ENCODE measurements at regions not wholly inside any gene's neighbourhood (a gene's known extent, or its start where the extent isn't known, plus 50 kb on each side); places are given as distances from the start of the nearest gene placed in this dataset.
"Not testable (repeated sequence)": the region's sequence is repeated elsewhere in the genome, so short reads cannot be mapped to it uniquely, and the experiment has no call there.

DNA sequence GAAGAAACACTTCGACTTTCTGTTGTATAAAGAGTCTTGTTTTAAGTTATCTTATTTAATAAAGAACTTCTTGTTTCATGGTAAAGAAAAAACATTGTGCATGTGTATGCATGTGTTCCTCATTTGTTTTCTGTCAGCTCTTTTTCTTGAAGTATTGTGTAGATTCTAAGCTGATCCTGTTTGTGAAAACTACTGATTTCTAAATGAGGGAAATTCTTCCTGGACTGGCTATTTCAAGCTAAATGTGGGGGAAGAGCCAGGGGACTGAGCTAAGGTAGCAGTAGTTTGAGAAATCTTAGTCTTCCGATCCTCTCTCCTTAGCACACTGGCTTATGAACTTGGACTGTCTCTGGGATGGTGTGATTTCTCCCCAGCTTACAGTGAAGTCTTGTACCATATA lies 56.4 kb upstream of the RBMS1 start:
- DNase-seq = no peak

DNA sequence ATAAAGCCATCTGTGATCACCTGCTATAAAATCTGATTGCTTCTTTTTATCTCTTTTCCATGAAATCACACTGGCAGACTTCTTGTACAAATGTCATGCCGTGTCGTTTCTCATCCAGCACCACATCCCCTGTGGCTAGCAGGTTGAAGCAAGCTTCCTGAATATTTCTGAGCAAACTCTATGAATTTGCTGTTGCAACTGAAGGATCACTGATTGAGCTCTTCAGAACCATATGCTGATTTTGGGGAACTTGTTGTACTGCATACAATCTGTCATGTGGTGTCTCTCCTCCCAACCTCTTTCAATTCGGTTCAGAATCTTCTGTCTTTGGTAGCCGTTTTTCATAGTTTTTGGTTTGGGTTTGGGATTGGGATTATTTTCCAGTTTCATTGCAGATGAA lies 57.7 kb upstream of the RBMS1 start:
- DNase-seq = no peak

DNA sequence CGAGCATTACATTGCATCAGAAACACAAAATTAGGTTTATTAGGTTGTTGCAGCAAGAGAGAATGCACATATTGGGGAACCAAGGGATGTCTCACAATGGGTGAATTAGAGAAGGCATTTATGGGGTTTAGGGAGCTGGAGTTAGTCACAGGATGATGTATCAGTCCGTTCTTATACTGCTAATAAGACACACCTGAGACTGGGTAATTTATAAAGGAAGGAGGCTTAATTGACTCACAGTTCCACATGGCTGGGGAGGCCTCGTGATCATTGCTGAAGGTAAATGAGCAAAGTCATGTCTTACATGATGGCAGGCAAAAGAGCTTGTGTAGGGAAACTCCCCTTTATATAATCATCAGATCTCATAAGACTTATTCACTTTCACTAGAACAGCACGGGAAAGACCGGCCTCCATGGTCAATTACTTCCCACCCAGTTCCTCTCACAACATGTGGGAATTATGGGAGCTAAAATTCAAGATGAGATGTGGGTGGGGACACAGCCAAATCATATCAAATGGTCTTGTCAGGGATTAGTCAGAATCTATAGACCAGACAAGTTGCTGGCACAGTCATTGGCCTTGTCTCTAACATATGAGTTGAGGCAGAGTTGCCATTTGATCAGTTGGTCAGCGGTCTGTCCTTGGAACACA lies 61.9 kb upstream of the RBMS1 start:
- no peak for DNase-seq

DNA sequence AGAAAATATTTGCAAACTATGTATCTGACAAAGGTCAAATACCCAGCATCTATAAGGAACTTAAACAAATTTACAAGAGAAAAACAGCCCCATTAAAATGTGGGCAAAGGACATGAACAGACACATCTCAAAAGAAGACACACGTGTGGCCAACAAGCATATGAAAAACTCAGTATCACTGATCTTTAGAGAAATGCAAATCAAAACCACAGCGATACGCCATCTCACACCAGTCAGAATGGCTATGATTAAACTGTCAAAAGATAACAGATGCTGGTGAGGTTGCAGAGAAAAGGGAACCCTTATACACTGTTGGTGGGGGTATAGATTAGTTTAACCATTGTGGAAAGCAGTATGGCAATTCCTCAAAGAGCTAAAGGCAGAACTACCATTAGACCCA lies 64.3 kb upstream of the RBMS1 start:
- DNase-seq = no peak

DNA sequence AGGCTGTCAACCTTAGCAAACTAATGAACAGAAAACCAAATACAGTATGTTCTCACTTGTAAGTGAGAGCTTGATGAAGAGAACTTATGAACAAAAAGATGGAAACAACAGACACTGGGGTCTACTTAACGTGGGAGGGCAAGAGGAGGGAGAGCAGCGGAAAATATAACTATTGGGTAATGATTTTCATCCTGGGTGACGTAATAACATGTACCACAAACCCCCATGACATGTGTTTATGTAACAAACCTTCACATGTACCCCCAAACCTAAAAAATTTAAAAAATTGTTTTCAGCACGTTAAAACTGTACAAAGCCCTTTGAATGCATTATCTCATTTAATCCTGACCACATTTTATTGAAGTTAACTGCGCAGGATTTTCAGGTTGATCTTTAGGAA lies 64.9 kb upstream of the RBMS1 start:
- no peak for DNase-seq

DNA sequence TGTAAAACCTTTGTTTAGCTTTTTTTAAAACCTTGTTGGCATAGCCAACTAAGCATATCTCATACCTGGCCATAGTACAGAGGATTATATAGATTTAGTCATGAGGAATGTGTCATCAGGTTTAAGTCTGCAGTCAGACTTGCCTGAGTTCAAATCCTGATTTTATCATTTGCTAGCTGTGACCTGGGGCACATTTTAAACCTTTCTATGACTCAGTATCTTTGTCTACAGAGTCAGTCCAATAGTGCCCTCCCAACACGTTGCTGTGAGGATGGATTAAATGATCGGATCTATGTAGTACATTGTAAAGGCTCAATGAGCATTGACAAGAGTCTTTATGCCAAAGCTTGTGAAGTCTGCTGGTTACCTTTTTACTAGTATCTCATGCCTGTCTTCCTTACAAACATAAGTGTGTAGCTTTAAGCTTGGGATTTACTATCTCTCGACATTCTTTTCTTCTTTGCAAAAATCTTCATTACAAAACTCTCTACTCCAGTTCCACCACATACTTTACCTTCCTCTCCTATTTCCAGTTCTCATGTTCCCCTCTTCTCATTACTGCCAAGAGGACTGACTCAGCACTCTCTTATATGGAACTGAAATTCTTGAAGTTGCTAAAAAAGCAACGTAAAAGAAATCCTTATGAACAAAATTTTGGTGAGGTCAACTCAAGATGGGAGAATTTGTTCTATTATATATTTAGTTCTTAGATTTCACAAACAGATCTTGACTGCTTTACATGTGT lies 68.1 kb upstream of the RBMS1 start:
- DNase-seq = no peak

DNA sequence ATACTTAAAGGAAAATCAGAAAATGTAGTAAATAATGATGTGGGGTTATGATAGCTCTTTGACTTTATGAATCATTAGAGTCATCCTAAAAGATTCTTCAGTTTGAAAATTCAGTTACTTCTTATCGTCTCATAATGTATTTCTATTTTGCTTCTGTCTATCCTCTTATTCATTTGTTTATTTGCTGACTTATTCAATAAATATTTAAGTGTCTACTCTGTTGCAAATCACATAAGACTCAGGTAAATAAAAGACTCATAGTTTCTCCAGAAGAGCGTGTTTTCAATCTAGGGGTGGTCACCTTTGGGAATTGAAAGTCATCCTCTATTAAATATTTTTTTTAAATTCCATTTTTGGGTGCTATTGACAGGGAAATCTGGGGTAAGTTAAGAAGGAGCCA lies 69.1 kb upstream of the RBMS1 start:
- DNase-seq = no peak

DNA sequence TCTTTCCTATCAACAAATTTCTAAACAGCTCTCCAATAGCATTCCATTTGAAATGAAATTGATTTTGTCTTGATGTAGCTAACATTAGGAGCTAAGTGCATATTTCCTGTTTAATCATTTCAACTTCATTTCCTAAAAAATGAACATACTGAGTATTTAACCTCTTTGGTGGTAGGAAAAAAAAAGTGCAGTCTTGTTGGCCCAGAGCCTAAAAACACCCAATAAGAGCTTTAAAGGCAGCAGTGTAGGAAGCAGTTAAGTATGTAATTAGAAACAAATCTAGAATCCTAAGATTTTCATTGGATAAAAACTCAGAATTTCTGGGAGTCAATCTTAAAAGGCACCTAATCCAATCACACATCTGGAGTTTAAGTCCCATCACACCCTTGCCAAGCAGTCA lies 71.0 kb upstream of the RBMS1 start:
- DNase-seq = no peak

DNA sequence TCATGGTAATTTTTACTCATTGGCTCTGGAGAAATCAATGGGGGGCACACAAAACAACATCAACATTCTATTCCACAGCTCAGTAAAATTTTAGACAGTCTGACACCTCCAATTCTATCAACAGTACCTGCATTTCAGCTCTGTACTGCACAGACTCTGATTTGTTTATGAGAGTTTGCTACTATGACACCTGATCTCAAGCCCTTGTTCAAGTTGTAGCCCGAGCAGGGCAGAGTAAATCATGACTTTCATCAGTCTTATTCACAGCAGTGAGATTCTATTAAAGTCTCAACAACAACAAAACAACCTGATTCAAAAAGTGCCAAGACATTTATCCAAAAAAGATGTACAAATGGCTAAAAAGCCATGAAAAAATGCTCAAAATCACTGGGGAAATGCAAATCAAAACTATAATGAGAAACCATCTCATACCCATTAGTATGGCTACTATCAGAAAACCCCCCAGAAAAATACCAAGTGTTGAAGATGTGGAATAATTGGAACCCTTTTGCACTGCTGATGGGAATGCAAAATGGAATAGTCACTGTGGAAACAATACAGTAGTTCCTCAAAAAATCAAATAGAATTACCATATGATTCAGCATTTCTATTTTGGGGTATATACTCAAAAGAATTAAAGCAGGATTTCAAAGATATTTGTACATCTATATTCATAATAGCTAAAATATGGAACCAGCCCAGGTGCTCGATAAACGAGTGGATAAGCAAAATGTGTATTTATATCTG lies 71.7 kb upstream of the RBMS1 start:
- DNase-seq = no peak

DNA sequence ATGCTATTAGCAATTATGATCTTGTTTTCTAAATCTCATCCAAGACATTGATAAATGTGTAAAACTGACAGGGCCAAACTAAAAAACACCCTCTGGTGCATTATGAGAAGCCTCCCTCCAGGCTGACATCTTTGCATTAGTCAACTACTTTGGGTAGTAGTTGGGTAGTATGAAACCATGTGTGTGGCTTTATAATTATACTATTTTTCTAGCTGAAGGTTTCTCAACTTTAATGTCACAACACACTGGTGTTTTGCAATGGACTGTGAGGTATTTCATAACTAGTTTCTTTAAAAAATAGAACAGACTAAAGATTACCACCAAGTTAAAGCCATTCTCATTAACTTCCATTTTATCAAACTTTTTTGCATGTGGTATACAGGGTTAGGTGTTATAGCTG lies 73.1 kb upstream of the RBMS1 start:
- no peak for DNase-seq

DNA sequence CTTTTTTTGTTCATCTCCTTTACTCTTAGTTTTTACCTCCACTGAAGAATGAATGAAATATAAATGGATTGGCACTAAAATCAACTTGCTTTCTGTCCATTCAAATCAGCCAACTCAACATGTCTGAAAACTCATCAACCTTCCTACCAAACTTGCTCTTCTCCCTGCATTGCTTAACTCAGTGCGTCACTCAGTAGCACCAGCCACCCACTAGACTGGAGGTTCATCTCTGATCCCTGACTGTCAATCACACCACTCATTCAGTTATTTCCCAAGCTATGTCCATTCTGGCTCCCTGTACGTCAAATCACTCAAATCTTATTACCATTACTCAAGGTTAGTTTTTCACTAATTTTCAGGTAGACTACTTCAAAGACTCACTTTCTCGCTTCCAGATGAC lies 75.2 kb upstream of the RBMS1 start:
- DNase-seq = no peak

DNA sequence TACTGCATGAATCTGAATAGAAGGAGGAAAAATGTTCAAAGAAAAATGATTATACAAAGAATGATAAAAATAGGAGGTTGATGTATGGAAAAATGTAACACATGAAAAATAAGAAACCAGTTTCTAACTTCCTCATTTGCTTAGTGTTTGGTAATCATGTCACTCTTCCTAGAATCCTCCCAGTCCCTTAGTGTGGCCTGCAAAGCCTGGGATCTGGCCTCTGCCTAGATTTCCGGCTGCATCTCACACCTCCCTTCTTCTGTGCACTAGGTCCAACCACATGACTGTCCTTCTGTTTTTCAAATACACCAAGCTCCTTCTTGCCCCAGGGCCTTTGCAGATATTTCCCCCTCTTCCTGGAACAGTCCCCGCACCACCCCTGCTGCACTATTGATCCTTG lies 76.8 kb upstream of the RBMS1 start:
- no peak for DNase-seq

DNA sequence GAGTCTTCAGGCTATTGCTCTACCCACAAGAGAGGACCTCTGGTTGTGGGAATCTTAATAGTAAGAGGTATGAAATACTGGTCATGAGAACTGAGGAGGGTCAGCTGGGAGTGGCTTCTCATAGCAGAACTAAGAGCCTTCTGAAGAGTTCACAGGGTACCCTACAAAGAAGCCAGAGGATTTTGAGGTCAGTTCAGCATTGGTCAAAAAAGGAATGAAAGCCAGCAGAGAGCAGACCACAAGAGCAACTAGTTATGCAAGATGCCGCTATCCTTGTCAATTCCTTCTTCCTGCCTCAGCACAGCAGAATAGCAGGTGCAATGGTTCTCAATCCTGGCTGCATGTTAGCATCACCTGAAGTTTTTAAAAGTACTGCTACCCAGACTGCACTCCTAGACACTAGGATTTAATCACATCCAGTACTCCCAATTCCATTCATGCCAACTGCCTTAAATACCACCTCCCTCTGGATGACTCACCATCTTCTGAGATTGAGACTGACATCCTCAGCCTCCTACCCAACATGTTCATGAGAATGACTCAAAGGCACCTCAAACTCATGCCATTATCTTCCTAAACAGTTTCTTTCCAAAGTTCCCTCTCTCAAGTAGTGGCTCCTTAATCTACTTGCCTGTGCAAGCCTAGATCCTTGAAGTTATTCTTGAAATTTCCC lies 81.0 kb upstream of the RBMS1 start:
- no peak for DNase-seq

DNA sequence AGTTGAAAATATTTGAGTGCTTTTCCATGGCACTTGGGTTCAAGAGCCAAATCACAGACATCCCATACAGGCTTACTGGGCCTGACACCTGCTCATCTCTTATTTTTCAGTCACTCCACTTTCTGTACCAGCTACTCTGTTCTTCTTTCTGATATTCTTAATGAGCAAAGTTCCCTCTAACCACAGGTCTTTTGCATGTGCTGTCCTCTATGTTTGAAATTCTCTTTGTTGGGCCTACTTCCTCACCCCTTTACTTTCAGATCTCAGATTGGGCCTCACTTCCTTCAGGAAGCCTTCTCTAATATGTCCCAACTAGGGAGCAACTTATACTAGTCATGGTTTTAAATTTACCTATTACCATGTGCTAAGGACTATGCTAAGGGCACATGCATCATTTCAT lies 81.8 kb upstream of the RBMS1 start:
- DNase-seq = no peak

DNA sequence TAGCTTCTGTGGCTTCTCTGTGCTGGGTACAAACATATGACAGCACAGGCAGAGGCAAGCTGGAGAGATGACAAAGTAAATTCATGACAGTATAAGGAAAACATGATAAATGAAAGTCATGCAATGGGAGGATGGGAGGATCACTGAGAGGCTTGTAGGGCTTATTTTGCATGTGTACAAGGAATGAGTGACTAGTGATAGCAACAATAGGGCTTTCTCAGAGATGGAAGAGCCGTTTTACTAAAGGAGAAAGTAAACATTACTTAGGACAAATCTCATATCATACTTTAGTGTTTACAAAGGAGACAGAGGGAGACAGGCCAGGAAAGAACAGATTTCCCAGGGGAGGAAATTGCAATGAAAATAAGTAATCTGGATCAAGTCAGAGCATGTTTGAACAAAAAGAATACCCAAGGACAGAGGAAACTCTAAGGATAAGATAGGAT lies 82.5 kb upstream of the RBMS1 start:
- no peak for DNase-seq

DNA sequence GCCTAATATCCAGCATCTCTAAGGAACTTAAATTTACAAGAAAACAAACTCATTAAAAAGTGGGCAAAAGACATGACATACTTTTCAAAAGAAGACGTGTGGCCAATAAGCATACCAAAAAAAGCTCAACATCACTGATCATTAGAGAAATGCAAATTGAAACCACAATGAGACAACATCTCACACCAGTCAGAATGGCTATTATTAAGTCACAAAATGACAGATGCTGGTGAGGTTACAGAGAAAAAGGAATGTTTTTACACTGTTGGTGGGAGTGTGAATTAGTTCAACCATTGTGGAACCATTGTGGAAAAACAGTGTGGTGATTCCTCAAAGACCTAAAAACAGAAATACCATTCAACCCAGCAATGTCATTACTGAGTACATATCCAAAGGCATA lies 83.5 kb upstream of the RBMS1 start:
- not testable (repeated sequence) for DNase-seq

DNA sequence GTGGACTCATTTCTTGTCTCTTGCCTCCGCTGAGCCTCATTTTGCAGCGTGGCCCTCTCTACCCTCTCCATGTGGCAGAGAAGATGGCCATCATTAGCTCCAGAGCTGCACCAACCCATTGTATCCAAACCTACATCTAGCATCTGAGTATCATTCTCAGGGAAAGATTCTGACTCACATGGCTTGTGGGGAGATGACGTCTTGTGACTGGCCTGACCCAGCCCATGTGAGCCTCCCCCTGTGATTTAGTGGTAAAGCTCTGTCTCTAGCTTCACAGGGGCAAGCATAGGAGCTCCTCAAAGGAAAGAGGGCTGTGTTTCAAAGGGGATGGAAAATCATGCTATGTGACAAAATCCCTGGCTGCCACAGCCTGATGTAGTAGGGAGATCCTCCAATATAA lies 87.4 kb upstream of the RBMS1 start:
- DNase-seq = no peak

DNA sequence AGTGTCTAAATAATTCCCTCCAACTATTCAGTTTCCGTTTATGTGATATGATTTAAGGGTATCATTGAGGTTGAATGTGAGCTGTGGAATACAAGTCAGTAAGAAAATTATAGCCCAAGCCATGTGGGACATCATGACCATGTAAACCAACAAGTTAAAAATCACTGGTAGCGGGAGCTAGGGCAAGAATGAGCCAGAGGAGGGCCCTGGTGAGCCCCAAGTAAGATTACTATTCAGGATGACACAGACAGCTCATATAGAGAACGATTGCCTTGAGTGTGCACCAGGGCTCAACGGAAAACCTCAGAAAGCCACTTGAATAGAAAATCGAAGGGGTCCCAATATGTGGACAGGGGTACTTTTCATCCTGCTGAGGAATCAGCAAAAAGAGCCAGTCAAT lies 87.8 kb upstream of the RBMS1 start:
- DNase-seq = no peak

DNA sequence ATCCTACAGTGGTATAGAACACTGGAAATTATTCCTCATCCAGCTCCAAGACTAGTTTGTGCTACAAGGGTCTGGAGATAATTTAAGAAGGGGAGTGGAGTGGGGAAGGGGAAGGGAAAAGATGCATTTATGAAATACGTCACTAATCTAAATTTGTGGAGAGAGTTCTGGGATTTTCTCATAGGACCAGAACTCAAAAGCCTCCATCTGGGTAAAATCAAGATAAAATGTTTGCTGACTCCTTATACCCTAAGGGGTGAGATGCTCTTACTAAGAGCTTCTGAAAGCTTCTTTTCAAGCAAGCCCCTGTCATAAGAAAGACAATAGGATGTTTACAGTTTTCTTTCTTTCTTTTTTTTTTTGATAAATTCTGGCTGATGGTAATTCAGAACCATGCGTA lies 88.5 kb upstream of the RBMS1 start:
- no peak for DNase-seq

DNA sequence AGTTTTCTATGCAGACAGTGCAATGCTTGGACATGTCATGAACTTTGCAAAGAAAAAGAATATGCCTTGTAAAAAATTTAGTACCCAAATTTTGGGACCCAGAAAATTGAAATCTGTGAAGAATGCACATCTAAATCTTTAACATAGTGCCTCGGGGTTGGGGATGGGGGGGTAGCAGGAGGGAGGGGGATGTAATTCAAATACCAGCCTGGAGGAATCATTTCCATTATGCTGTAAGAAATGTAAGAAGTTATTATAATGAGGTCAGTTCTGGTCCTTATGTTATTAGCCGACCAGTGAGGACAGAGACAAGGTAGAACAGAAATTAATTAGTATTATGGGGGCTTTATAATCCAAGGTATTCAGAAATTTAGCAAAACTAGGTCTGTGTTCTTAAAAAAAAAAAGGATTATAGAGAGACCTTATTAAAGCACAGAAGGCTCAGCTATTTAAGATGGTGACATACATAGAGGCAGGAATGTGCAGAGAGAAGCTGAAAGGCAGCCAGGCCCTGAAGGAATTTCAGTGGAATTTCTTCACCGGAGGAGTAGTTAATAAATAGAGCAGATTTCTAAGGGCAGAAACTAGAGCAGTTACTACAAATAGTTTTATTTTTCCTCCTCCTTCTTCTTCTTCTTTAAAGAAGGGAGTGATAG lies 89.0 kb upstream of the RBMS1 start:
- DNase-seq = no peak

DNA sequence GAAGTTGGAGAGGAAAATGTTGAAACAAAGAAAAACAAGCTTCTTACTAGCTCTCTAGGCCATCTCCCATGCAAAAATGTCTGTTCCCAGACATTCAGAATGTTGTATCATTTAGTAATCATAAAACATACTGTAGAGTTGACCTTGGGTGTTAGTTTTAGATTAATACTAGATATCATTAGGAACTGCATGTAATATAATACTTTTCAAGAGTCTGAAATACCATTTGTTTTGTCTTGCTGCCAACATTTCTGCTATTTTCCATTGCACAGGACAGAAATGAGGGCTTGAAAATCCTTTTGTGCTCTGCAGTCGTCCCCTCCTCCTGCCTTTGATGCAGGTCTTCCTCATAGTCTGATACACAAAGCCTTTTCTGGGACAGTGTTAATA lies 89.5 kb upstream of the RBMS1 start:
- DNase-seq = no peak

DNA sequence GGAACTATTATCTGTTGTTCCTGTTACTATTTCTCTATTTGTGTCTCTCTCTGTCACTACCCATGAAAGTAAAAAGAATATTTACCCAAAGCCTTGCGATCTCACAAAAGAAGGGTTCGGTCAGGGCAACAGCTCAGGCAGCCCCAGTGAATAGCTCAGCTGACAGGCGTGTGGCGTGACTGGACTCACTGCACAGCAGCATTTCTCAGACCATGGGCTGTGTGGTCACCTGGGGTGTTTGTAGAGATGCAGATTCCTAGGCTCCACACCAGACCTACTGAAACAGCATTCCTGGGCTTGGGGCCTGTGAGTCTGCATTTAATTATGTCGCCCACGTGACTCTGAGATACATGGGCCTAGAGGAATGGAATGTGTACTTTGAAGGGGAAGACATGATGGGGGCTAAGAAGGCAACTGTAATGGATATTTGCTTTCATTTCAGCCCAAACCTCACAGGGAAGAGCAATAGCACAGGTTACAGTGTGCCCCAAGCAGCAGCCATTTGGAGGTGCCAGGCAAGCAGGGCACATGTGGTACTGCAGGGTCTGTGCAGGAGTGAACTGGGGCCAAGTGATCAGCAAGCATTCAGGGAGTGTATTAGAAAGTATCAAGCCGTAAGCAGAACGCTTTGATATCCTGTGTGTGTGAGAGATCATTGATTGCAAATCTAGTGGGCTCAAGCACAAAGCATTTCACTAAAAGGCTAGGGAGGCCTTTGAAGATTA lies 90.4 kb upstream of the RBMS1 start:
- no peak for DNase-seq

All from stimulated activated CD4-positive, alpha-beta T cell treated with anti-CD3 and anti-CD28 coated beads, Interleukin-4, amount 100 ng/mL, for 24 hours (primary cell).